ENCODE measurements at regions not wholly inside any gene's neighbourhood (a gene's known extent, or its start where the extent isn't known, plus 50 kb on each side); places are given as distances from the start of the nearest gene placed in this dataset.

DNA sequence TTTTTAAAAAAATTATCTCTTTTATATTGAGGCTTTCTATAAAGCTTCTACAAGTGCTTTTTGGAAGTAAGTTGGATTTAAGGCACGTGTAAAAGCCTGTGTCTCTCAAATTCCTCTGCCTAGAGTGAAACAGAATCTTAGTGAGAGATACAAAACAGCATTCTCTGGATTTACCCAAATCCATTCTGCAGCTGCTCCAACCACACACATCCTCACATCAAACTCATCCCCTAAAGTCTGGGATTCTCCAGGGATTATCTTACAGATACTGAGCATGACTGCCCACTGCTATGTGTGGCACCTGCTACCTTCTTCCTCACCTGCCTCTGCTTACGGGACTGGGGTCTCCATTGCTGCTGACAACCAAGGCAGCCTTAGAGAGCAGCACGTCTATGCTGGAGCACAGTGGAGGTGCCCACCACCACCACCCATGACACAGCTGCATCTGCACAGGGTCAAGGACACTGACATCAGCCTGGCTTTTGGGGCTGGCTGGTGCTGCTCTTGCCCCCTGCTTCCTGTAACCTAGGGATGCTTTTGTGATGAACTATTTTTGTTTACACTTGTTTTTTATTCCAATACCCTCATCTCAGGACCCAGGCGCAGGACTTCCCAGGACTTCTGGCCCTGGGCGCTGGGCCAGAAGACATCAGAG lies 139.2 kb upstream of the NAMPT start:
- no peak overlapping the region for H3K4me3 ChIP-seq (ENCODE audit: low read depth, low read length)
- TF ChIP-seq CTCF (IDR thresholded peaks at IDR 0.05; ENCODE audit: low read depth, low read length, missing control alignments) = no peak
- DNase-seq (ENCODE audit: low read depth) = no peak

- no peak overlapping the region for H3K4me3 ChIP-seq (ENCODE audit: low read depth, low read length)
- DNase-seq (ENCODE audit: low read depth) = no peak
- TF ChIP-seq CTCF (IDR thresholded peaks at IDR 0.05; ENCODE audit: low read depth, low read length, missing control alignments) = no peak
Observed at GRCh38 chr7:106423111-106423510, 138.3 kb upstream of the NAMPT start.

- no peak for TF ChIP-seq CTCF (IDR thresholded peaks at IDR 0.05; ENCODE audit: low read depth, low read length, missing control alignments)
- no peak for DNase-seq (ENCODE audit: low read depth)
- no peak overlapping the region for H3K4me3 ChIP-seq (ENCODE audit: low read depth, low read length)
Observed at GRCh38 chr7:106421181-106421762, 136.5 kb upstream of the NAMPT start.

GRCh38 chr7:106420736-106421135 lies 136.0 kb upstream of the NAMPT start:
- TF ChIP-seq CTCF (IDR thresholded peaks at IDR 0.05; ENCODE audit: low read depth, low read length, missing control alignments) = no peak
- H3K4me3 ChIP-seq (ENCODE audit: low read depth, low read length) = no peak overlapping the region
- no peak for DNase-seq (ENCODE audit: low read depth)

DNA sequence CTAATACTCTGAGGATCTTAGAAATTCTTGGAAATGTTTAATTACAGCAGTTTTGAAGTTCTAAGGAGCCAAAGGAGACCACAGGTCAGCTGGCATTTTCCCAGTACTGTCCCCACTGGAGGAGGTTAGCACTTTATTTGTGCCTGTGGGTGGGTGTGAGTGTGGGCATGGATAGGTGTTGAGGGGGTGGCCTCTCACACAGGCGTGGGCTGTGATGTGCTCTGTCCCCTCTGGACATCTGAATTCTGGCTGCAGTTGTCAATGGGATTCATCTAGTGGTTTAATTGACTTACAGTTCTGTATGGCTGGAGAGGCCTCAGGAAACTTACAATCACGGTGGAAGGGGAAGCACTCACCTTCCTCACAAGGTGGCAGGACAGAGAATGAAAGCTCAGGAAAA lies 135.4 kb upstream of the NAMPT start:
- no peak for TF ChIP-seq CTCF (IDR thresholded peaks at IDR 0.05; ENCODE audit: low read depth, low read length, missing control alignments)
- no peak for DNase-seq (ENCODE audit: low read depth)
- H3K4me3 ChIP-seq (ENCODE audit: low read depth, low read length) = no peak overlapping the region

DNA sequence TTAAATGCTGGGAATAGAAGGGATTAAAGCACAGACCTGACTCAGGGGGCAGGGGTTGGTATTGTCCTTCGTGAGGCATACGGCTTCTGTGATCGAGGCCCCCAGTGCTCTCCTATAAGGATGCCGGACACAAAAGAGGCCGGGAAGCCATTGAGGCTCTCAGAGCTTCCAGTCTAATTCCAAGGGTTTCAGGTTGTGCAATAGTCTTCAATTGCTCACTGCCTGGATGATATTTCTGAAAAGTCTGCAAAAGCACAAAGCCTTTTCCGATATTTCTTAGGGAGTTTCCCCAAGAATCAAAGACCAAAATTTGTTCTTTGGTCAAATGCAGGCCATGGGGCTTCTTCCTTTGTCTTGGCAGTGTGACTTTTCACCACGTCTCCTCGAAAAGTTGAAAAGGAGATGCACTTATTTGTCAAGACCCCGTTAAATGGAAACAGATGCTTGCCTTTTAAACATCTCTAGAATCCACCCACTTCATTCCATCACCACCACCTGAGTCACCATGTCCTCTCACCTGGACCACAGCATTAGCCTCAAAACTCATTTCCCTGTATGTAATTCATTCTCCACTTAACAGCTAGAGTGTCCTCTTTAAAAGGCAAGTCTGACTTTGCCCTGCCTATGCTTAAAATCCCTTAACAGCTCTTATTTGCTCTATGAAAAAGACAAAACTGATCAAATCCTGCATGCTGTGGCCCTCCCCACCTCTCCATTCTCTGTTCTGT lies 134.8 kb upstream of the NAMPT start:
- DNase-seq (ENCODE audit: low read depth) = no peak
- TF ChIP-seq CTCF (IDR thresholded peaks at IDR 0.05; ENCODE audit: low read depth, low read length, missing control alignments) = no peak
- no peak overlapping the region for H3K4me3 ChIP-seq (ENCODE audit: low read depth, low read length)
